ENCODE measurements at regions not wholly inside any gene's neighbourhood (a gene's known extent, or its start where the extent isn't known, plus 50 kb on each side); places are given as distances from the start of the nearest gene placed in this dataset.
A peak's percentile ranks its signal among the peaks of the same experiment; 100 is the strongest.

DNA sequence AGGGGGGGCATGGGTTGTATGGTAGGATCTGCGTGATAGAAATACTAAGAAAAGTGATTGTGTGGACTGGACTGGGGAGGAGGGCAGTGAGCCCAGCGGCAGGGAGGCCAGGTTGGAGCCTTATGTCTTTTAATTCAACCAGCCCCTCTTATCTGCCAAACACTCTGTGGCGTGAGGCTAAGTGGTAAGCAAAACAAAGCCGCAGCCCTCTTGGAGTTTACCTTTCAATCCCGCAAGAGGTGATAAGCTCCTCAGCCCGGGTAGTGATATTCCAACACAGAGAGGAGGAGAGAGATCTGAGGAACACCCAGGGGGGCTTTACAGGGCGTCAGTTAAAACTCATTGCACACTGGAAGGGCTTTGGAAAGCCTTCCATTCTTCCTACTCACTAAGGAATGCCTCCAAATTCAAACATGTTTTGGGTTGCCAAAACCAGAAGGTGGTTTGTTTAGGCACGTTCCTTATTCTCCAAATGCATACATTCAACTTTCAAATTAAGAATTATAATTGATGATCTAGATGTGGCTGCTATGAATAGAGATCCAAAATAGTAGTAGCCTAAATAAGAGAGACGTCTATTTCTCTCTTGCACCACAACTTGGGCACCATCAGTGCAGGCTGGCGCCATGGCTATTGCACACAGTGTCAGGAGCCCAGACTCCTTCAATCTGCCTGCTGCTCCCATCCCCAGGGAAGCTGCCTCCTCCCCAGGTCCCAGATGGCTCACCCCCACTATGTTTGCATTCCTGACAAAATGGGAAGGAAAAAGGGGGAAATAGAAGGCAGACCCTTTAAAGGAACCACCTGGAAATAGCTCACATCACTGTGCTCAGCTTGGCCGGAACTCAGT is 75.1 kb upstream of the FSTL4 start:
- DNase-seq (ENCODE audit: low read depth) = no peak

DNA sequence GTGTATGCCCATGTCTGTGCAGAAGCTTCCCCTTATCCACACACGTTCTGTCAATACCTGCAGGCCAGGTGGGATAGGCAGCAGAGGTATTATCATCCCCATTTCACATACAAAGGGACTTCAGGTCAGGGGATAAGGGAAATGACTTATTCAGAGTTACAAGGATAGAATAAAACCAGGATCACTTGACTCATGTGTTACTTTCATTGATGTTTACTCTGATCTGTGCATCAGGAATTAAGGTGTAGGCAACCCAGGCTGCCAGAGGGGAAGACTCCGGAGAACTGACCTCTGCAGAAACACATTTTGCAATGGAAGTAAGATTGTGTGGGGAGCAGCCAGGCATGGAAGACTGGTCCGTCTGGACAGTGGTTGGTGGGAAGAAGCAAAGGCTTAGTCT is 74.2 kb upstream of the FSTL4 start:
- DNase-seq (ENCODE audit: low read depth) = no peak

DNA sequence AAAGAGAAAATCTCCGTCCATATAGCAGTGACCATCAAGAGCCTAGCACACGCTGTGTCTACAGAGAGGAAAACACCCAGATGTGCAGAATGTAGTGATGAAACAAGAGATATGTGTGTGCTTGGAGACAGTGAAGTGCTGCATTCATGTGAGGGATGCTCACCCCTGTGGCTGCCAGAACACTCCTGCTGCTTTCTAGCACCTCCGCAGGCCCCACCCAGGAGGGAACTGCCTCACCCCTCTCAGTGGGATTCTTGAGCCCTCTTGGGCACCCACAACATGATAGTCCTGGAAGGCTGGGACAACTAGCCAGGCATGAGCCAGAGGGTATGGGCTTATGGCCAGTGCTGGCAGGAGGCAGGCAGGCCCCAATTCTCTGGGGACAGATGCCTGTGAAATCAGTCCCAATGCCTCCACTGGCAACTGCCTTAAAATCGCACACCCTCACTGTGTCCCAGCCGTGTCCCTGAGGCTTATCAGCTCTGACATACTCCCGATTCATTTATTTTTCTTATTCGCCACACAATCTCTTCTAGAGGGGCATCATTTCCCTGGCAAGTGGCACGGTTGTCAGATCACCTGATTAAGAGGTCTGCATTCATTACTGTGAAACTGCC is 73.2 kb upstream of the FSTL4 start:
- no peak for DNase-seq (ENCODE audit: low read depth)

DNA sequence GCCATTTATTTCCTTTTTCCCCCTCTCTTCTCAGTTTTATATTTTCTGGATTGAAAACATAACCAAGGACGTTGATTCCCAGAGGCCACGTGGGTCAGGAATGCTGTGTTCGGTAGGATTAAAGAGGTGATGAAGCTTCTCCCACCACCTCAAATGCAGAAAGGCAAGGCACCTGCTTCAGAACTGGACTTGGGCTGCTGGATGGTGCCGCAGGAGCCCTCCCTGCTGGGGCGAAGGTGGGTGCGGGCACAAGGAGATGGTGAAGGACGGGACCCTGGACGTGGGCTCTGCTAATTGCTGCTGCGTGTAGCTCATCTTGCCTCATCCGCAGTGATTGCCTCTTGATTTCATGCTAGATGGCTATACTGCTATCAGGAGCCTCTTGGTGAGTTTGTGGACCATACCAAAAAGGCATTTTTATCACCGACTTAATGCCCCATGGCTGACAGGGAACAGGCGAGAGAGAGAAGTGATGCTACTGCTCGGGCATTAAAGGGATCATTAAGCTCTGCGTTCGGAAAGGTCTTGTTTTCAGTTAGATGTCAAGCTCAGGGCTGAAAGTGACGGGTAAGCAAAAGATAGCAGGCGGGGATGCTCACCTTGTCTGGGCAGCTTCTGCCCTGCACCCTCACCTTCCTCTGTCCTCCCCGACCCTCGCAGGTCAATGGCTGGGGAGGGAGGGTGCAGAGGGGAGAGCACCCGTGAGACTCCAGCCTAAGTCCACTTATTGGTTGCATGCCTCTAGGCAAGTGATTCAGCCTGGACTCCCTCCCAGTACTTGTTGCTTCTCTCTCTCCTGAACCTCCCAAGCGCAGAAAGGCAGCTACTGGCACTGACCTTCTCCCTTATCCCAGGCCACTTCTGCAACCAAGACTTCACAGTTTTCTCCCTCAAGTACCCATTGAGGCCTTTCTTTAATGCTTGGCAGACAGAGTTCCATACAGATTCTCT is 71.6 kb upstream of the FSTL4 start:
- DNase-seq (ENCODE audit: low read depth) = no peak

DNA sequence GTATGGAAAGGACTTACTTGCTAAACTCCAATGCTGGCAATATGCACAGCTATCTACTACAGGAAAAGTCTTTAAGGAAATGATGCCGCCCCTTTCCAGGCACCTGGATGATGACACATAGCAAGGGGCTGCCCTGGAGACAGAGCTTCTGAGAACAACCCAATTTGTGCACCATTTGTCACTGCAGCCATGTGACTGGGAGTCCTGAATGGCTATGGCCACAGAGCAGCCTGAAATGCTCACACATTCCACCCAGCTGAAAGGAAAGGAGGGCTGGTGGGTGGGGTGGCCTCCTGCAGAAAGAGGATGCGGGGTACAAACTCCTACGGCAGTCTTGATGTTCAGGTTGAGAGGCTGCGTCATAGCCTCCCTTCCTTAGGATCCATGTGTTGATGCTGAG is 70.1 kb upstream of the FSTL4 start:
- DNase-seq (ENCODE audit: low read depth) = no peak

DNA sequence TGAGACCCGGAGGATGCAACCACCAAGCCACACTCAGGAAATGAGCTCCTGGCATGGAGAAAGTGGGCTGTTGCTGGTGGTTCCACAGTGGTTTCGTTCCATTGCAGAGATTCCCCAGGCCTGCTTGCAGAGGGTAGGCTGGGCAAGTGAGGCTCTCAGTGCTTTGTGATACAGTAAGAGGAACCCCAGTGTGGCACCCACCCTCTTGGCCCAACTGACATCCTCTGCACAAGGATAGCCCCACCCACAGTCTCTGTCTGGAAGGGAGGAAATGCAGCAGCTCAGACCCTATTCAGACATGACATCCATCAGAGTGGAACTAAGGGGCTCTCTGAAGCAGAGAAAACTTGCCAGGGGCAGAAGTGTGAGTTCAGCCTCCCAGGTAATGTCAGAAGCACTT is 69.6 kb upstream of the FSTL4 start:
- no peak for DNase-seq (ENCODE audit: low read depth)

DNA sequence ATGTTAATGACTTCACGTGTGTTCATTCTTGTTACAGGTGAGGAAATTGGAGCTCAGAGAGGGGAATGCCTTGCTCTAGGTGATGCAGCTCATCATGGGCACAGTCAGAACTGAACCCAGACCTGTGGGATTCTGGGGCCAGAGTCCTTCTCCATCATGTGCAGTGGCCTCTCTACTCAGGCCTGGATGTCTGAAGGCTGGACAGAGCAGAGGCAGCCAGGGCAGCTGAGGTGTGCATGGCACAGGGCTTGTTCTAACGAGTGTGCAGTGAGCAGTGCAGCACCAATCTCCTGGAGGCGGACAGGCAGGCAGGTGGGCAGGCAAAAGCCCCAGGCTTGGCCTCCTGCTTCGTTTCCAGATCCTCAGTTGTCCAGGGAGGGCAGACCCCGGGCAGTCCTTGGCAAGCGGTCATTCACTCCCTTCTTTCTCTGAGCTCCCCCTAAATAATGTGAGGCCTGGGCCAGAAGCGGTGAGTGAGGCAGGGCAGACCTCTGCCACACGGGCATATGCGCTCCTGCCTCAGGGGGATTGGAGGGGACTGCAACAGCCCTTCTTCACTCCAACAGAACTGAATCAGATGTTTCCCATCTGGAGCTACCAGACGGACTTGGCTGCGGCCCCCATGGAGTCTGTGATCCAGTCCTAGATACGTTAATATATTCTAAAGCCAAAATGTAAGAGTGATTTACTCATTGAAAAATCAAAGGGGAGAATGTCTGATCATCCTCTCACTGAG is 68.7 kb upstream of the FSTL4 start:
- no peak for DNase-seq (ENCODE audit: low read depth)

DNA sequence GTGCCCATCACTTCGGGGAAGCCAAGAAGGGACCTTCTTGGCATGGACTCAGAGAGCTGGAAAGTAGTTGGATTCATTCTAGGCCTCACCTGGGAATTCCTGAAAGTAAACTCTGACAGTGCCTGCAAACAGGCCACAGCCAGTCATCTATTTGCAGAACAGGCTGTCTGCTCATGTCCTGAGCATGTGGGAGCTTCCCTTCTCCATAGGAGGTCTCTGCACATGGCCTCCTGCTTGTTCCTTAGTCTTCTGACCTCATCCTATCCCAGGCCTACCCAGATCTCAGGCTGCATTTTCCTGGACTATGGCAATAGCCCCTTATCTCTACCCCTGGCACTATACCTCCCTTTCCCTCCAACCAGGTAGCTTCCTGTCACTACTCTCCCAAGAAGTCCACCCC is 67.2 kb upstream of the FSTL4 start:
- no peak for DNase-seq (ENCODE audit: low read depth)

DNA sequence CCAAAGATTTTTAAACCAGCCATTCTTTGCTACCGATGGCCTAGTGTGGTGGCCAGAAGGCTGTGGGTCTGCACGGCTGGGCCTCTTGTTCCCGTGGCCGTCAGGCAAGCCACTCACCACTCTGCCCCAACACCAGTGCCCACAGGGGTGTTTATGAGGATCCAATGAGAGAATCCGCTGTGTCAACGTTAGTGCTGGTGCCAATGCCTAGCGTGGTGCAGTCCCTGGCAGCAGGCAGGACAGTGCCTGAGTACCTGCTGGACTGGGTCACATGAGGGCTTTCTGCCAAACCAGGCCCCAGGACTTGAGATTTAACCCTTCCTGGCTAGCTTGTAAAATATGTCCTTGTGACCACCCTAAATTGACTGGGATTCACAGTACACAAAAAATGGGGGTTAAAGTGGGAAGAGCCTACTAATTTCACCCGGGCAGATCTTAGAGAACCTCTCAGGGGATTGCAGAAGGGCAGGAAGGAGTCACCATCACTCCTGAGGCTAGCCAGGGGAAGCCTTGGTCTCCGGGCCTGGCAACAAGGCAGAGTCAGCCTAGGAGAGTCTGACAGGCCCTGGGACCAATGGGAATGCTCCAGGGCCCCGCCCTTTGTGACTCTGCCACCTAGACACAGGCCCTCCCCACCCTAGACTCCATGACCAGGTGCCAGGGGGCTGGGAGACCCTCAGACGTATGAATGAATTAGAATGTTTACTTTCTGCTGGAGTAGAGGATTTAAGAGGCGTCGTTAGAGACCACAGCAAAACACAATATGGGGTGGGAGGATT is 63.2 kb upstream of the FSTL4 start:
- DNase-seq (ENCODE audit: low read depth) = no peak

DNA sequence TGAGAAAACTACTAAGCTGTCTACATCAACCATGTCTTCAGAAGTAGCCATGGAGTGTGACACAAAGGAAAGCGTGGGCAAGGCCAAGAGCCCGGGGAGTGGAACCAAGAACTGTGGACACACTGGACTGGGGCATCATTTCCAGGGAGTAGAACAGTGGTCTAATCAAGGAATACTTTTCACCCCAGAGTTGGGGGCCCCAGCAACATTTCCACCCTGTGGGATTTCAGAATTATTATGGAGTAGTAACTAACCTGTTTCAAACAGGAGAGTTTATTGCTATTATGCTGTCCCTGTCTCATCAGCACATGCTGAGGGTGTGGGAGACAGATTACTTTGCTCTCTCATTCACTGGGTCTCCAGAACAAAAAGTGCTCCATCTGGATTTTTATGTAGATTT is 58.0 kb upstream of the FSTL4 start:
- no peak for DNase-seq (ENCODE audit: low read depth)

DNA sequence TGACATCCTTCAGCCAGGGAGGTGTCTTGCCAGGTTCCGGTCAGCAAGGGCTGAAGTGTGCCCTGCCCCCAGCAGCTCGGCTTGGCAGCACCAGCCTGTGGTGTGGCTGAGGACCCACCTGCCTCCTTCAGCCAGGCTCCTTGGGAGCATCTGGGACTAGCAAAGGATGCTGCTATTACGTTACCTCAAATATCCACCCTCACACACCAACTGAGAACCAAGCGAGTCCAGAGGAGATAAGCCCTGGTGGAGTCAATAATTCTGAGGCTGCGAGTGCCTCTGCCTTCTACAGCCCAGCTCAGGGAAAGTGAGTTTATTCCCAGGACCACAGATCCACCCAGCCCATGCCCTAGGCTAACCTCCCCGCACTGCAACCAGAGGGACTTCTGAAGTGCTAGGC is 57.1 kb upstream of the FSTL4 start:
- no peak for DNase-seq (ENCODE audit: low read depth)

DNA sequence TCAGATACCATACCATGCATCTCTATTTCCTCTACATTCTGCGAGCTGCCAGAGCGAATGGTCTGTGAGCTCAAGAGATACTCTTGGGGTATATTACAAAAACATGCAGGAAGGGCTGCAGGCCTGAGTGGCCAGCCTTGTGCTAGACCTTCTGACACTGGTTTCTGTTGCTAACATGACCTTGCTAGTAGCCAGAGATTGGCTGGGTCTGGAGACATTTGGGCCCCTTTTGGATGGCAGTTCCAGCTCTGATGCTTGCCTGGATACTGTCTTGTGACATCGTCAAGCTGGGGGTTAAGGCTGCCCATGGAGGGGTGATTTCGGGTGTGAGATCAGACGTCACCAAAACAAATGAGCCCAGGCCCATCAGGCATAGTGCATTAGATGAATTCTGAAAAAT is 56.1 kb upstream of the FSTL4 start:
- DNase-seq (ENCODE audit: low read depth) = no peak

DNA sequence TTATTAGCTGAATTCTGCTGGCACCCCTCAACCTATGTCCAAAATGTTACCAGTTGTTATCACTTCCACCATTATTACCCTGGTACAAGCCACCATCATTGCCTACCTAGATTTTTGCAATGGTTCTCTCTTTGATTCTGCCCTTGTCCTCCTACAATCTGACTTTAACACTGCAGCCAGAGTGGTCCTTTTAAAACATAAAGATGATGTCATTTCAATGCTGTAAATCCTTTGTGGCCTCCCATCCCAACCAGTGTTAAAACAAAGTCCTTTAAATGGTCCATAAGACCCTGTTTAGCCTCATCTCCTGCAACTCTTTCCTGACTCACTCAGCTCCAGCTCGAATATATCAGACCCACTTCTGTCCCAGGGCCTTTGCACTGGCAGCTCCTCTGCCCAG is 54.9 kb upstream of the FSTL4 start:
- no peak for DNase-seq (ENCODE audit: low read depth)

DNA sequence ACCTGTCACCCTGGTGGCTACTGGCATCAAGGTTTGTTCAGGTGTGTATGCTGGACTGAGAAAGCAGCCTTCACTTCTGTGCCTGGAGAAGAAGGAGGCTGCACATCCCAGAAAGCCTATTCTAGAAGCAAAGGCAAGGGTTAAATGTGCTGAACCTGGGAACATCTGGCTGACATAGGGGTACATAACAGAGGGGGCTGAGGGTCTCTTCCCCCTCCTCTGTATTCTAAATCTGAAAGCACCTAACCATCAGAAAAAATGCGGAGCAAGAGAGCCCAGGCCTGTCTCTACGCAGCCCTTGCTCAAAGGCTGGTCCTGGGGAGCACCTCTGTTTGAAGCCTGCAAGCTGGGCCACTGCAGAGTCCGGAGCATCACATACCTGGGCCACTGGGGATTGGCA is 53.2 kb upstream of the FSTL4 start:
- DNase-seq (ENCODE audit: low read depth) = no peak

DNA sequence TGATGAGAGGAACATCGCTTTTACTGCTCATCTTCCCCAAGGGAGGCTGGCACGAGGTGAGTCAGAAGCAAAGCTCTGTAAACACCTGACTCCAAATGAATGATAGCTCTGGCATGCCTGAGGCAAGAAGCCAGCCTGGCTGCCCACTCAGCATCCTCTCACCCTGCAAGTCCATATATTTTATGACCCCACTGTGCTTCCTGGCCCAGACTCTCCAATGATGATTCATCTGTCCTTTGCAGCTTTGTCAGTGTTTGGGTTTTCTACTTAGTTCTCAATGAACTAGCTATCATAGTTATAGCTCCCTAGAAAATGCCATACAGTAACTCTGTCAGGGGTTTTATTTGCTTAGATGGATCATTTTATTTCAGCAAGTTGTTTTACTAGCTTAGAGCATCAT is 52.1 kb upstream of the FSTL4 start:
- DNase-seq (ENCODE audit: low read depth) = peak; percentile 6

DNA sequence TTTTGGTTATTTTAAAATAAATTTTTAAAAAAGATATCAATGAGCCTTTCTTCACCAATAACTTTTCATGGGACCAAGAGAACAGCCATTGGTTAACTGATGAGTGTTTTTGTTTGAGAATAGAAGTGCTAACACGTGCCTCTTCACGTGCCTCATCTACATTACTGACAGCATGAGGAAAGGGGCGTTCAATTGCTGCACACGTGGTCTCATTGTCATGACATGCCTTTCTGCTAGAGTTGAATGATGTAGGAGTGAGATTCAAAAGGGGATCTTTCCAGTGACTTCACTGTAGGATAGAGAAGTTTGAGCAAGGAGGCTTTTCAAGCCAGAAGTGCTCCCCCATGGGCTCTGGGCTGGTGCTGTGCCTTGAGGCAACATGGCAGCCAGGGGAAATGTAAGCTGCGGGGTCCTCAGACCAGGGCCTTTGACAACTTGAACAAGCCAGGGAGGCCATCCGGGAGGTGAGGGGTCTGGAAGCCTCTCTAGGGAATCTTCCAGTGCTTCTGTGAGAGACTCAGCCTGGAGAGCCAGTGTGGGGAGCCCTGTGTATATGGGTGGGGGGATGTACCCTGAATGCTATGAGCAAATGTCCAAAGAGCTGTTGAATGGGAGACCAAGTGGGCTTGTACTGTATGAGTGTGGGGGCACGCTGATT is 51.2 kb upstream of the FSTL4 start:
- DNase-seq (ENCODE audit: low read depth) = no peak

DNA sequence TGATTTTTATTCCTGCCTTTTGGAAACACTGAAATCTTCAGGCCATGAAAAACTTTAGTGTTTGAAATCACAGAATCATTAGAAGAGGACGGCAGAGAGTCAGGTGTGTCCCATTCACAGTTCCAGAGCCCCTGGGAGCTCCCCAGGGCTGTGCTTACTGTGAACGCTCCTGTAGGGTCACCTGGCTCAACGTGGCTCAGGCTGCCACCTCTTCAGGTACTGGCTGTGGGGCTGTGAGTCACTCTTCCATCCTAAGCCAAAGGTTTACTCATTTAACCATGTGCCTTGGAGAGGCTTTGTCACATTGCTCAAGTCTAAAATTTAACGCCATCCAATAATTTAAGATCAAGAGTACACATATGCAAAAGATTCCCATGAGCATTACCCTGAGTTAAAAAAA is 50.2 kb upstream of the FSTL4 start:
- DNase-seq (ENCODE audit: low read depth) = no peak

Measured in amniotic epithelial cell (primary cell).